NCI-H1048 (cell line): ENCODE measurements at regions not wholly inside any gene's neighbourhood (a gene's known extent, or its start where the extent isn't known, plus 50 kb on each side); places are given as distances from the start of the nearest gene placed in this dataset.
"Not testable (repeated sequence)": the region's sequence is repeated elsewhere in the genome, so short reads cannot be mapped to it uniquely, and the experiment has no call there.

Source experiments
- DNase-seq: peaks from one replicate; lab custom pipeline; 2025; lab: John Stamatoyannopoulos, UW

GRCh38 chr5:54884195-54884536 lies 101.2 kb downstream of the ESM1 start:
- DNase-seq = no peak

DNA sequence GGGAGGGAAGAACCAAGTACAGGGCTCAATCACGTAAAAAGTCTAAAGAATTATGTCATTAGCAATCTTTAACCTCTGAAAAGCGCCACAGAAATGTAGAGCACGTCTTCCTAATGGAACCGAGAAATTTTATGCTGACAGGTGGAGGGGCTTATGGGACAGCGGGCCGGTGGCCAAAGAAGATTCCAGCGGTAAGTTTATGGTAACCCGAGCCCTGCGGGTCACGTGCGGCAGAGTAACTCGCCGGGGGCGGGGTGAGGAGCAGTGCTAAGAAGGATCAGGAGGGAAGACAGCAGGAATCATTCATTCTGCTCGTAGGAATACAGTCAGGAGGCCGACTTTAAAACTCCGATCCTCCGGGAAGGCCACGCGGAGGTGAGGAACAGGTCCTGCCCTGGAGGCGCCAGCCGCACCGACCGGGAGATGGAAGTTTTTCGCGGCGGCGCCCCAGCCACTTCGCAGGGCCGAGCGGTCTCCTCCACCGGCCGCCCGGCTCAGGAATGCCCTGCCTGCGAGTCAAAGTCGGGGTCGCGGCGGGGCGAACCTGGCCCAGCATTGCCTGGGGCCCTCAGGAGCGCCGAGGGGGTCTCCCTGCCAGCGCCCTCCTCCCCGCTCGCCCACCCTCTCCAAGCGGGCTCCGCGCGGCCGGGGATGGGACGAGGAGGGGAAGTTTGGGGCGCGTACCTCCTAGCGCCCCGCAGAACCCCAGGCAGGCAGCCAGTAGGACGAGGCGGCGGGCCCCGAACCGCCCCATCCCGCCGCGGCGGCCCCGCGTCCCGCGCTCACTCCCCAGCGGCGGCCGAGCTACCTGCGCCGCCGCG lies 101.8 kb downstream of the ESM1 start:
- DNase-seq = no peak

DNA sequence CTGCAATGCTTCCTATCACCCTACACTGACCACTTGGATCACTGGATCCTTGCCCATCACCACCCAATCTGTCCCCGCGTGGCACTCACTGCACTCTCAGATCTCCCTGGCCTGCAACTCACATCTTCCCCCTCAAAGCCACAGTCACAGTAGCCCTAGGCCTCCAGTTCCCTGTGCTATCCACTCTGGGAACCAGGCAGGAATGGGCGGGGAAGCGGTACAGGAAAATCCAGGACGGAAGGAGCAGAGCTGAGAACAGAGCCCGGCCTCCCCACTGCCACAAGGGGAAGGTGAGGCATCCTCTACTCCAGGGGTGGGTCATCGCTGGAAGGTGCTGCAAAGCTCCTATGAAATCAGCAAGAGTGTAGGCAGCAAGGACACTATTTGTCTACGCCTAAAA lies 102.6 kb downstream of the ESM1 start:
- DNase-seq = no peak

DNA sequence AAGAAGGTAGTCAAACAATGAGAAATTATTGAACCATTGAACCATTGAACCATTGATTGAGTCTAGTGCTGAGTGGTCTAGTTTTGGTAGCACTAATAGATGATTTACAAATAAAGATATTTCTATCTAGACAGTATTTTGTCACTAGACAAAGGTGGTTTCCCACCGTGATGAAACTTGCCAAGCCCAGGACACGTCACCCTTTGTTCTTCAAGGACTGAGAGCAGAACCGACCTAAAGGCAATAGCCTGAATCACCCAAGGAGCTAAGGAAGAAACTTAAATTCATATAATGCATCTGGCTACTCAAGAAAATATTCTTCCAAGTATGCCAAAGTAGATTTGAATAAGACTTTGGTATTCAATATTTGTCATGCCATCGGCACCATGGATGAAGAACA lies 103.3 kb downstream of the ESM1 start:
- DNase-seq = no peak

DNA sequence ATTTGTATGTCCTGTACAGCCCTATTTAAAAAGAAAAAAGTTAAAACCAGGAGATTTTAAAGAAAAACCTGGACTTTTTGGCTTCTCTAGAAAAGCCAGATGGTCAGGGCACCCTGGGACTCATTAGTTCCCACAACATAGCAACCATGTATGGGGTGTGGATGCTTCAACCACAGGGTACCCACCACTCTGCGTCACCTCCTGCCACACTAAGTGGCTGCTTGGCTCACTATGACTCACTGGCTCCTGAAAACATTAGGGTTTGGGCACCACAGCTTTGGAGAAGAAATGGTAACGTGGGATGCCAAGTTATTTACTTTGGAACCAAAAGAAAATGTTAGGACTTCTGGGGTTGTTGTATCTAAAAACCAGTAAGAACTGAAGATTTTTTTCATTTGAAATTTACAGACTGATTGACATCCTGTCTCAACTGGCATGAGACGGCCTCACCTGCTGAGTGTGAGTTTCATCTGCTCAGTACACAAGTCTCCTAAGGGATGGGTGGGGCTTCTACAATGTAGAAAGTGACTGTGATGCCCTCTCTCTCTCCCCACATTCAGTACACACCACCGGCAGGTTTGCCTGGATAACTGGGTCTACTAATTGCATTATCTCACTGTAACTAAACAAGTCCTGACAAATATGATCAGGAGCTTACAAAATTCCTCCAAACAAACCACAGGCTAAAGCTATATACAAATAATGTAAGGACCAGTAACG lies 103.9 kb downstream of the ESM1 start:
- DNase-seq = no peak

DNA sequence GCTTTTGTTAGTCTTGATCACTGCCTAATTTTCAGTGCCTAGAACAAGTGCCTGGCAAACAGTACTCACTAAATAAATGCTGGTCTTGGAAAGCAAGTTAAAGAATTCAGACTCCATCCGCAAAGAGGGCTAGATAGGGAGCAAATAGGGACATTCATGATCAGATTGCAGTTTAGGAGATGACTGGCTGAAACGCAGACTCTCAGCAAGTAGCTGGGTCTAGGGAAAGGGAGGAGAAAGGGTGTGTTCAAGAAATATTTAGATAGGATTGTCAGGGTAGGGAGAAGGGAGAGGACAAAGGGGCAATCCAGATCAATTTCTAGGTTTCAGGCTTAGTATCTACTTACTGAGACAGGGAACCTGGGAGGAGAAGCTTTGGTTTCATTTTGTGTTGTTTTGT lies 108.4 kb downstream of the ESM1 start:
- DNase-seq = no peak

DNA sequence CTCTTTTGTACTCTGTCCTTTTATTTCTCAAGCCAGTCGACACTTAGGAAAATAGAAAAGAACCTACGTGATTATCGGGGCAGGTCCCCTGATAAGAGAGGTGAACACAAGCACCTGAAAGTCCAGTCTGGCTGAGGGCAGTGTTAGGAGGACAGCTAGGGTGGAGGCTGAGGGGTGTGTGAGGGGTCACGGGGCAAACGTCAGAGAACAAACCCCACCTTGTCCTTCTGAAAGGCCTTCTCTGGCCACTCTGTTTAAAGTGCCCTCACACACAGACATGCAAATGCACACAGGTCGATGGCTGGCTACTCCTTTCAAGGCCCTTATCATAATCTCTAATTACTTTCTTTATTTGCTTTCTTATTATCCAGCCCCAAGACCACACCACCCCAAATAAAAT lies 108.8 kb downstream of the ESM1 start:
- DNase-seq = no peak

DNA sequence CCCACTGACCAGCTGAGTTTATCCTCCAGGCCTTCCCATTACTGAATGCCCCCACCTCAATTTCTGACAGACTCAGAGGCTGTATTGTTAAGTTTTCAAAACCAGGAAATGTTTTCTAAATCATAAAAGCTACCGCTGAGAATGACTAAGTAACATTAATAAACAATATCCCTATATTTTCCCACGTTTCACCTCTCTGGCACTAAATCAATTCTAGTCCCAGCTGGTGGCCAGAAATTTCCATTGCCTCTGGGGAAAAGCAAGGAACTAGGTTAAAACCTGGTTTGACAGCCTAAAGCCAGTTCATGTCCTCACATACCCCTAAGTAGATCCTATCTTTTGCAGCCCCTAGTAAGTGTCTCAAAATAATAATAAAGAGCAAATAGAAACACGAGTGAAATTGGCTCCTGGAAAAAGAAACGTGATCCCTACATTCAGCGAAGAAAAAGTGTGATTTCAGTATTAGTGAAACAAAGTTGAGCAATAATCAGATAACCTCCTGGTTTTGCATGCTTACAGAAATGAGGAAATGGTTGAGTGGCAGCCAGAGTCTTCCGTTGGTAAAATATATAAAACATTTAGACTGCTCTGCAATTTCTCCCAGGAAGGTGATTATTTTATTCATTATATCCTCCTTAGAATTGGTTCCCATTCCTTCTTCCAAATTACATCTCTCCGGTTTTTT lies 110.9 kb downstream of the ESM1 start:
- no peak for DNase-seq

DNA sequence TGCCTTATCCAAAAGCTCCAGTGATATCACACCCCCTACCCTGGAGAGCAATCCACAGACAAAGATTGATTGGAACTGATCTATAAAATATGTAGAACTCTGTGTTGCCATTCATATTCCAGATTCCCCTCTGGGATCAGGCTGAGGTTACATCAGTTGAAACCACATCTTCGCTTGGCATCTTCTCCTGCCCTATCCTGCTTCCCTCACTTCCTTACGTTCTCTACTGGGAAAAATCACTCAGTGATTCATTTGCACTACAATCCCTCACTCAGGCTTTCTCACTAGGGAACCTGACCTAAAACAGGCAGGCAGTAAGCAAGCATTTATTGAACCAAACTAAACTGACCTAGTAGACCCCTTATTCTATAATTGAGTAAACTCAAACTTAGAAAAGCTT lies 111.7 kb downstream of the ESM1 start:
- no peak for DNase-seq

GRCh38 chr5:54872810-54873209 lies 112.6 kb downstream of the ESM1 start:
- no peak for DNase-seq

- DNase-seq = no peak
Observed at GRCh38 chr5:54870271-54870670, 115.1 kb downstream of the ESM1 start.

- DNase-seq = no peak
Observed at GRCh38 chr5:54869691-54870090, 115.7 kb downstream of the ESM1 start.

- no peak for DNase-seq
Observed at GRCh38 chr5:54868511-54869483, 116.6 kb downstream of the ESM1 start.

- DNase-seq = no peak
Observed at GRCh38 chr5:54867310-54867944, 118.0 kb downstream of the ESM1 start.

DNA sequence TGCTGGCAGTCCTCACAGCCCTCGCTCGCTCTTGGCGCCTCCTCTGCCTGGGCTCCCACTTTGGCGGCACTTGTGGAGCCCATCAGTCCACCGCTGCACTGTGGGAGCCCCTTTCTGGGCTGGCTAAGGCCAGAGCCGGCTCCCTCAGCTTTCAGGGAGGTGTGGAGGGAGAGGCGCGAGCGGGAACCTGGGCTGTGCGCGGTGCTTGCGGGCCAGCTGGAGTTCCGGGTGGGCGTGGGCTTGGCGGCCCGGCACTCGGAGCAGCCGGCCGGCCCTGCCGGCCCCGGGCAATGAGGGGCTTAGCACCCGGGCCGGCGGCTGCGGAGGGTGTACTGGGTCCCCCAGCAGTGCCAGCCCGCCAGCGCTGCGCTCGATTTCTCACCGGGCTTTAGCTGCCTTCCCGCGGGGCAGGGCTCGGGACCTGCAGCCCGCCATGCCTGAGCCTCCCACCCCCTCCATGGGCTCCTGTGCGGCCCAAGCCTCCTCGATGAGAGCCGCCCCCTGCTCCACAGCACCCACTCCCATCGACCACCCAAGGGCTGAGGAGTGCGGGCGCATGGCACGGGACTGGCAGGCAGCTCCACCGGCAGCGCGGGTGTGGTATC lies 120.4 kb downstream of the ESM1 start:
- not testable (repeated sequence) for DNase-seq

GRCh38 chr5:54862036-54862435 lies 123.4 kb downstream of the ESM1 start:
- no peak for DNase-seq

DNA sequence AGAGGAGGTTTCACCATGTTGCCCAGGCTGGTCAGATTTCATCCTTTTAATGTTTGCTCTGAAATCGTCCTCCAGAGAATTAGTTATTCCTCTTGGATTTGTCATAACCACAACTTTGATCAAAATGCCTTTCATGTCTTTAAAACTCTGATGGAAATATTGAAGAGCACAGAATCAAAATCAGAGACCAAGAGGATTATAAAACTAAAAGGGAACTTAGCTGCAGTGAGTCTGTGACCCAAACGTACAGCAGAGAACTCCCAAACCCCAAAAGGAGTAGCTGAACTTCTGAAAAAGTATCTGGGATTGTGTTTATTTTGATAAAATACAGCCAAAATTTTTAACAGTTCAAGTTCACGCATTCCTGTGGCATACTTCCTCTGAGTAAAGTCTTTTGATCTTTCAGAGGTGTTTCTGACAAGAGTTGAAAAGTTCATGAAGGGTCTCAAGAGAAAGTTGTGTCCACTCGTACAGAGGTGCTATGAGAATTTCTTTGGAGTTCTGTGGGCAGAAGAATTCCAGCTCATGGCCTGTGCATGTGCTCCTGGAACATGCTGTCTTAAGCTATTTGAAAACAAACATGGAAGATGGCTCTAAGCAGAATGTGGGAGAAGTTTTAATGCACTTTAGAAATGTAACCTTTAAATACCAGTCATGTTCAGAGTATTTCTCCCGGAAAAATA lies 124.0 kb downstream of the ESM1 start:
- no peak for DNase-seq

DNA sequence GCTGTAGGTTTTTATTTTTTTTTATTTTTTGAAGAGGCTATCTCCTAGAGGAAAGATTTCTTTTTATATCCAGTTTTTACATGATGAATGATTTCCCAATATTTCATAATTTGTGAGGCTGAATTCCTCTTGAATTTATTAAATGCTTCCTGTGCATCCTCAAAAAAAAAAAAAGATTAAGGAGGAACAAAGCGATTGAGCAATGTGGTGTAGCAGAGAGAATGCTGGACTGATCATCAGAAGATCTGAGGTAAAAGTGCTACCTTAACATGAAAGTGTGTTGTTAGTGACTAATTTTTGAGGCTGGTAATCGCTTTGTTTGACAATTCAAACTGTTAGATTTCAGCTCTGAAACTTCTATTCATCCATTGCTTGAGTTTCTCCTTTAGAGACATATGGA lies 125.1 kb downstream of the ESM1 start:
- no peak for DNase-seq

DNA sequence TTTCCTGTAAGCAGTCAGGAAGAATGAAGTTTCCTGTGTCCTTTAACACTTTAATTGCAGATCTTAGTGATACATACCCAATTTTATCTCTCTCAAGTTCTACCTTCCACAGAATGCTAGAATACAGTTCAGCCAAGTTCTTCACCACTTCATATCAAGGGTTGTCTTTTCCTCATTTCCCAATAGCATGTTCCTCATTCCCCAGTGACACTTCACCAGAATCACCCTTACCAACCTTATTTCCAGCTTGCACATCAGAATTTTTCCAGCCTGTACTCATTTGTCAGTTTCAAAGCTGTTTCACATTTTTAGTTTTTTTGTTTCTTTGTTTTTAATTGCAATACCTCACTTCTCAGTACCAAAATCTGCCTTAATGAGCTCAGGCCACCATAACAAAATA lies 126.1 kb downstream of the ESM1 start:
- DNase-seq = no peak

DNA sequence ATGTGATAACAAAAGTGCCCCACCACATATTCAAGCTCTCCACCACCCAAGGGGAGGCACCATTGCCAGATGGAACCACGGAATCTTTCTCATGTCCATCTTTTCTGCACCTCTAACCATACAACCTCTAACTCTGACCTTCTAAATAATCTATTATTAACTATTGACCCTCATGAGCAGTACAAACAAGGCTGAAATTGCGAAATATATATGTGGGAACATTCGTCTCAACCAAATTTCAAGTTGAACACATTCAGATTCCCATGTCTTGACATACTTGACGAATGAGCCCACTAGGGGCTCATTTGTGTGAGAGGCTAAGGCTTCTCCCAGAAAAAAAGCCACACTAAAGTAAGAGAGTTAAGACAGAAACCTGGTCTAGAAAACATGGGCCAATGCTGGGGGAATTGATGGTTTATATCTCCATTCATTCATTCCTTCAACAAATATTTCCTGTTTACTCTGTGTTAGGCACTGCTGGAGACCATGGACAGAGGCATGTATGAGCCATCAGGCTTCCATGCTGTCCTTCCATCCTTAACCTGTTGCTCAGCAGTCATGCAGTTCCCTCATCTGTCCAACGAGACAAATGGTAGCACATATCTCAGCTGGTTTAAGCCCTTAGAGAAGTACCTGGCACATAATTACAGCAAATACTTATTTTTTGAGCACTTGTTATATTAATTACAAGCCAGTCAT lies 130.4 kb downstream of the ESM1 start:
- no peak for DNase-seq
